Neural cell (in vitro differentiated cells): ENCODE measurements at regions not wholly inside any gene's neighbourhood (a gene's known extent, or its start where the extent isn't known, plus 50 kb on each side); places are given as distances from the start of the nearest gene placed in this dataset.

Source experiments
- H2AFZ ChIP-seq: fragments of 200-600, 300-800 bp; sonication (generic), shearing (Covaris generic); 2 replicates; pipeline ENCODE4 v1.6.0; 2014; ENCODE audit warnings: low read depth, mild to moderate bottlenecking, antibody characterized with exemption, low read length, moderate library complexity
- H3F3A ChIP-seq: fragments of 200-600 bp; shearing (Covaris generic); 2 replicates; pipeline ENCODE4 v1.6.1; 2016; ENCODE audit warnings: mild to moderate bottlenecking, moderate library complexity, mixed read lengths, antibody characterized with exemption, low read length; ENCODE audit not compliant: insufficient read depth, poor library complexity, severe bottlenecking
- H3K27ac ChIP-seq: fragments of 200-600, 300-800 bp; sonication (generic), shearing (Covaris generic); 2 replicates; pipeline ENCODE4 v1.5.1; 2014; ENCODE audit warnings: mild to moderate bottlenecking, low read length, moderate library complexity
- H3K27me3 ChIP-seq: fragments of 300-800, 200-600 bp; sonication (generic), shearing (Covaris generic); 2 replicates; pipeline ENCODE4 v1.6.0; 2014; ENCODE audit warnings: mild to moderate bottlenecking, low read depth, low read length, moderate library complexity; ENCODE audit not compliant: insufficient read depth
- H3K36me3 ChIP-seq: fragments of 300-800, 200-600 bp; sonication (generic), shearing (Covaris generic); 2 replicates; pipeline ENCODE4 v1.5.1; 2014; ENCODE audit warnings: mild to moderate bottlenecking, antibody characterized with exemption, low read length, moderate library complexity; ENCODE audit not compliant: insufficient read depth
- H3K4me2 ChIP-seq: fragments of 300-800, 200-600 bp; sonication (generic), shearing (Covaris generic); 2 replicates; pipeline ENCODE4 v1.6.0; 2014; ENCODE audit warnings: mild to moderate bottlenecking, low read length
- H3K4me3 ChIP-seq: fragments of 300-800, 200-600 bp; sonication (generic), shearing (Covaris generic); 2 replicates; pipeline ENCODE4 v1.5.1; 2014; ENCODE audit warnings: mild to moderate bottlenecking, low read length, moderate library complexity
- H3K79me2 ChIP-seq: fragments of 200-600 bp; shearing (Covaris generic); replicated peaks from 2 replicates; pipeline ENCODE4 v1.6.0; 2014; ENCODE audit warnings: mild to moderate bottlenecking, low read length, moderate library complexity; ENCODE audit not compliant: insufficient read depth
- H3K9ac ChIP-seq: fragments of 300-800, 200-600 bp; sonication (generic), shearing (Covaris generic); 2 replicates; pipeline ENCODE4 v1.6.1; 2016; ENCODE audit warnings: mild to moderate bottlenecking, low read length, mixed read lengths
- H3K9me2 ChIP-seq: fragments of 200-600 bp; shearing (Covaris generic); 2 replicates; pipeline ENCODE4 v1.6.1; 2016; ENCODE audit warnings: mild to moderate bottlenecking, low read length, mixed read lengths; ENCODE audit not compliant: insufficient read depth
- H3K9me3 ChIP-seq: fragments of 200-600, 300-800 bp; sonication (generic), shearing (Covaris generic); 2 replicates; pipeline ENCODE4 v1.6.1; 2016; ENCODE audit warnings: mild to moderate bottlenecking, mixed run types, low read length, moderate library complexity, mixed read lengths
- H4K20me1 ChIP-seq: fragments of 200-600 bp; shearing (Covaris generic); 2 replicates; pipeline ENCODE4 v1.6.1; 2016; ENCODE audit warnings: mild to moderate bottlenecking, mixed run types; ENCODE audit not compliant: insufficient read depth
- CTCF ChIP-seq: fragments of 450-650 bp; IDR thresholded peaks from 2 replicates; pipeline ENCODE4 v1.5.1; 2014; ENCODE audit warnings: antibody characterized with exemption, mild to moderate bottlenecking, moderate library complexity; ENCODE audit not compliant: poor library complexity, severe bottlenecking
- EP300 ChIP-seq: fragments of 450-650 bp; conservative IDR thresholded peaks from 2 replicates; pipeline ENCODE4 v1.6.1; 2014; ENCODE audit warnings: antibody characterized with exemption, mild to moderate bottlenecking, moderate library complexity; ENCODE audit not compliant: poor library complexity, severe bottlenecking
- EZH2 ChIP-seq: fragments of 200-600, 300-800 bp; shearing (Covaris generic), sonication (generic); IDR thresholded peaks from 2 replicates; pipeline ENCODE4 v1.6.1; 2014; ENCODE audit warnings: antibody characterized with exemption, low read length, borderline replicate concordance, mild to moderate bottlenecking; ENCODE audit not compliant: insufficient read depth, poor library complexity, severe bottlenecking
- MXI1 ChIP-seq: fragments of 450-650 bp; conservative IDR thresholded peaks from 2 replicates; pipeline ENCODE4 v1.6.1; 2014; ENCODE audit warnings: antibody characterized with exemption, mild to moderate bottlenecking; ENCODE audit not compliant: poor library complexity, severe bottlenecking
- POLR2AphosphoS5 ChIP-seq: IDR thresholded peaks from 2 replicates; pipeline ENCODE4 v1.6.1; 2012
- RAD21 ChIP-seq: fragments of 450-650 bp; conservative IDR thresholded peaks from 2 replicates; pipeline ENCODE4 v1.6.1; 2014; ENCODE audit warnings: antibody characterized with exemption, mild to moderate bottlenecking, moderate library complexity
- REST ChIP-seq: IDR thresholded peaks from 2 replicates; pipeline ENCODE4 v1.6.1; 2012; ENCODE audit warnings: borderline replicate concordance
- SMC3 ChIP-seq: fragments of 450-650 bp; conservative IDR thresholded peaks from 2 replicates; pipeline ENCODE4 v1.6.1; 2014; ENCODE audit warnings: antibody characterized with exemption, mild to moderate bottlenecking, moderate library complexity; ENCODE audit not compliant: poor library complexity
- TAF1 ChIP-seq: IDR thresholded peaks from 2 replicates; pipeline ENCODE4 v1.6.1; 2012; ENCODE audit warnings: low read depth

- no peaks in the 10 kb centered on the region for H3K79me2 ChIP-seq
- TF ChIP-seq MXI1: no peak
- no peak for TF ChIP-seq REST
- no peak for TF ChIP-seq EZH2
- TF ChIP-seq TAF1: no peak
- TF ChIP-seq SMC3: no peak
- no peak for TF ChIP-seq POLR2AphosphoS5
- TF ChIP-seq CTCF: no peak
- TF ChIP-seq RAD21: no peak
- no peak for TF ChIP-seq EP300
- no peak overlapping the region for H3K27ac ChIP-seq
Measured at GRCh38 chr16:74046524-74046923, 250.1 kb upstream of the PSMD7 start.

GRCh38 chr16:74045513-74045912 lies 251.1 kb upstream of the PSMD7 start:
- no peaks in the 10 kb centered on the region for H3K27me3 ChIP-seq
- H3F3A ChIP-seq: peaks cover 7% of the 10 kb centered on the region
- peak overlapping the region; percentile 33 for H3K27ac ChIP-seq

More at GRCh38 chr16:74046524-74046923, 250.1 kb upstream of the PSMD7 start:
- H3K9me2 ChIP-seq: no peaks in the 10 kb centered on the region
- H2AFZ ChIP-seq: no peak overlapping the region
- no peaks in the 10 kb centered on the region for H3K36me3 ChIP-seq
- H3K9me3 ChIP-seq: no peaks in the 10 kb centered on the region
- no peaks in the 10 kb centered on the region for H3K27me3 ChIP-seq
- H3K4me2 ChIP-seq: peak overlapping the region; percentile 2
- H3K9ac ChIP-seq: no peak overlapping the region
- H3K4me3 ChIP-seq: no peak overlapping the region
- H4K20me1 ChIP-seq: no peaks in the 10 kb centered on the region
- peaks cover 7% of the 10 kb centered on the region for H3F3A ChIP-seq

More at GRCh38 chr16:74045513-74045912, 251.1 kb upstream of the PSMD7 start:
- H2AFZ ChIP-seq: no peak overlapping the region
- H3K9me3 ChIP-seq: no peaks in the 10 kb centered on the region
- no peak overlapping the region for H3K4me3 ChIP-seq
- no peaks in the 10 kb centered on the region for H3K79me2 ChIP-seq
- no peaks in the 10 kb centered on the region for H3K9me2 ChIP-seq
- TF ChIP-seq SMC3 (no peak), MXI1 (no peak), RAD21 (no peak), REST (no peak), TAF1 (no peak), CTCF (no peak), POLR2AphosphoS5 (peak; percentile 79), EZH2 (no peak), EP300 (peak; percentile 92)
- no peaks in the 10 kb centered on the region for H3K36me3 ChIP-seq
- H3K4me2 ChIP-seq: peak overlapping the region; percentile 13
- H3K9ac ChIP-seq: no peak overlapping the region
- no peaks in the 10 kb centered on the region for H4K20me1 ChIP-seq
